Naive B cell (primary cell): ENCODE measurements at regions not wholly inside any gene's neighbourhood (a gene's known extent, or its start where the extent isn't known, plus 50 kb on each side); places are given as distances from the start of the nearest gene placed in this dataset.

Source experiments
- ATAC-seq, 2 donors: fragments of 150-1000 bp; cut with Tn5 transposase; 2 replicates each; pipeline ENCODE4 v1.10.0; 2021; ENCODE audit warnings: low read depth in 2 of 2, mild to moderate bottlenecking in 2 of 2, moderate library complexity in 2 of 2
- DNase-seq: peaks from one replicate; pipeline ENCODE4 v3.0.0; 2022
- H3K27ac Mint-ChIP-seq, 6 donors: one replicate each; pipeline ENCODE4 v1.8.0; 2020 to 2022; ENCODE audit warnings: mild to moderate bottlenecking in 6 of 6, mixed read lengths in 6 of 6, moderate library complexity in 5 of 6, inconsistent platforms in 2 of 6
- H3K27me3 Mint-ChIP-seq, 3 donors: one replicate each; pipeline ENCODE4 v1.8.0; 2021 to 2022; ENCODE audit warnings: mixed read lengths in 3 of 3, mild to moderate bottlenecking in 1 of 3
- H3K36me3 Mint-ChIP-seq, 2 donors: one replicate each; pipeline ENCODE4 v1.8.0; 2020 to 2022; ENCODE audit warnings: mixed read lengths in 2 of 2, inconsistent platforms in 1 of 2, mild to moderate bottlenecking in 1 of 2
- H3K4me1 Mint-ChIP-seq, 3 donors: one replicate each; pipeline ENCODE4 v1.8.0; 2020 to 2022; ENCODE audit warnings: mixed read lengths in 3 of 3, inconsistent platforms in 1 of 3, mild to moderate bottlenecking in 1 of 3, moderate library complexity in 1 of 3
- H3K4me3 Mint-ChIP-seq, 8 donors: one replicate each; pipeline ENCODE4 v1.8.0; 2020 to 2022; ENCODE audit warnings: mild to moderate bottlenecking in 8 of 8, mixed read lengths in 8 of 8, moderate library complexity in 8 of 8, inconsistent platforms in 2 of 8
- H3K9me3 Mint-ChIP-seq, 7 donors: one replicate each; pipeline ENCODE4 v1.8.0; 2020 to 2022; ENCODE audit warnings: mixed read lengths in 7 of 7, mild to moderate bottlenecking in 5 of 7, inconsistent platforms in 2 of 7, moderate library complexity in 1 of 7

DNA sequence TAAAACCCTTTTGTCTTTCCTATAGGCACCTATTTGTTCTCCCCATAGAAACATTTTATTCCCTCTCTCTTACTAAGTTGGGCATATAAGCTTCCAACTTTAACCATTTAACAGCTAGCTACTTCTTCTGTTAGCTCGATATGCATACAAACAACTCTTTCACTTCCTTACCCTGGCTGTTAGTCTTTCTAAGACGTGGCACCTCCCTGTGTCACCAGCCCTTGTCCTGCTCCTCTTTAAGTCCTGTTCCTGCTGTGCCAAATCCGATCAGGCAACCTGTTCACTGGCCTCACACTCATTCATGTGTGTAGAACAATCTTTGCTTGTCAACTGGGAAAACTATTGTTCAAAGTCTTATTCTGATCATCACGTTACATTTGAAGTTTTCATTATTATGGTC lies 1376.1 kb upstream of the TENM4 start:
- Mint-ChIP-seq H3K4me1 (peaks cover 8 to 16% (median 10%) of the 10 kb centered on the region in 3 donors), H3K36me3 (no peaks in the 10 kb centered on the region), H3K4me3 (peak overlapping the region in 4 of 8 donors; percentile 7 to 76 (median 44)), H3K27ac (peak overlapping the region in 2 of 6 donors; percentile 65 to 81), H3K27me3 (no peaks in the 10 kb centered on the region), H3K9me3 (no peaks in the 10 kb centered on the region)
- ATAC-seq (no peak), DNase-seq (no peak)

DNA sequence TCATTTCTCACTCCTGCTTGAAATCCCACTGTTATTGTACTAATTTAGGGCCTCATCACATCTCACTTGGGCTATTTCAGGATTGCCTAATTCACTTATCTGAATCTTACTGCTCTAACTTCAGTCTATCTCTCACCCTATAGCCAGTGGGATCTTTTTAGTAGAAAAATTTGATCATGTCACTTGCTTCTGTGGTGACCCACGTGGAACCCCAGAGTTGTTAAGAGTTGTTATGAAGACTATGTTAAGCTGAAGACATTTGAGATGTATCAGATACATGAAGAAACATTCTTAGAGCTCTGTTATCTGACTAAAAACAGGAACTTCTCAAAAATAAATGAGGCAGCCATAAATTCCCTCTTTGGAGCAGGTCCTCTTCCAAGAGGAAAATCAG lies 1375.6 kb upstream of the TENM4 start:
- no peak overlapping the region for H3K4me3 Mint-ChIP-seq
- ATAC-seq (peak in 1 of 2 donors; percentile 25), DNase-seq (no peak)
- peak overlapping the region in 2 of 6 donors; percentile 48 to 71 for H3K27ac Mint-ChIP-seq
- H3K27me3 Mint-ChIP-seq: no peaks in the 10 kb centered on the region
- no peaks in the 10 kb centered on the region for H3K9me3 Mint-ChIP-seq
- H3K4me1 Mint-ChIP-seq: peaks cover 8 to 16% (median 10%) of the 10 kb centered on the region in 3 donors
- H3K36me3 Mint-ChIP-seq: no peaks in the 10 kb centered on the region

DNA sequence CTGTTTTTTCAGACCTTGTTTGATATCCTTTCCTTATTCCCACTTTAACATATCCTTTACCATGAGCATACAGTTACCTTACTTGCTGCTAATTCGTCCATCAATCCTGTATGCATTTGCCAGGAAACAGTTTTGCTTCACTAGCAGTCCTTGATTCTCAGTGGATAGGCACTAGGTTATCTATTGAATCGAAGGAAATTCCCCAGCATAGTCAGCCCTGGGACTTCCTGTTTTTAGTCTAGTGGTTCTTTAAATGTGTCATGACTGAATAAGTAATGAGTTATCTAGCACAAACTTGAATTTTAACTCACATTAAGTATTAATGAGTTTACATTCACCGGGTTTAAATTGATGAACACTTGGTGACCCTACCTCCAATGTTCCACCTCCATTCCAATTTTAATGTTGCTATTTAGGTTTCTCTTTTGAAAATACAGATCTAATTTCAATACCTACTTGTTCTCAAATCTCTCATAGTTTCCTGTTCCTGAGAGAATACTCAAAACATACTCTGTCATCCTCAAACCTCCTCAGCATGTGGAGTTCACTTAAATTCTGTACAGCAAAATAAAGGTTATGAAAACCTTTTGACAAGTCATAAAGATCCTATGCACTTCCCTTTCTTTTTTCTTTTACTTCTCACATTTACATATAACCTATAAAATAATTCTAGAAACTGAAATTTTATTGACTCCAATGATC lies 1375.1 kb upstream of the TENM4 start:
- Mint-ChIP-seq H3K36me3 (no peaks in the 10 kb centered on the region), H3K4me1 (peaks cover 8 to 16% (median 10%) of the 10 kb centered on the region in 3 donors), H3K9me3 (peaks cover 0 to 2% (median 0%) of the 10 kb centered on the region in 7 donors), H3K27me3 (no peaks in the 10 kb centered on the region), H3K4me3 (peak overlapping the region in 2 of 8 donors; percentile 38 to 58), H3K27ac (peak overlapping the region in 4 of 6 donors; percentile 41 to 81 (median 60))
- DNase-seq (no peak), ATAC-seq (peak; percentile 61 to 64)

DNA sequence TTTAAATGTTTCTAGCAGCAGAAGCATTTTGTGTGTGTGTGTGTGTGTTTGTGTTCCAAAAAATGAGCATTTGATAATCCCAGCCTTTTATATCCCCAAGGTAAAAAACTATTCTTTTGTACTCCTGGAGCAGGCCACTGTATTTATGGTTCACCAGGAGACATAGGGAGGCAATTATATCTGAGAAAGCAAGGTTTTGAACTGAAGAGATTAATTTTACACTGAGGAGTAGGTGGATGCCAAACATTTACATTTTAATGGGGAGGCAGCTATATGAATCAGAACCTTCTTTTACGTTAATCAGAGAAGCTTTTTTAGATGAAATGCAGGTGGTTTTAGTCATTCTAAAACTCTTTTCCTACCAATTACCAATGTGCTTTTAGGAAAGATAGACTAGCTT lies 1374.0 kb upstream of the TENM4 start:
- ATAC-seq (no peak), DNase-seq (no peak)
- peaks cover 0 to 2% (median 0%) of the 10 kb centered on the region in 7 donors for H3K9me3 Mint-ChIP-seq
- H3K36me3 Mint-ChIP-seq: no peaks in the 10 kb centered on the region
- no peak overlapping the region for H3K4me3 Mint-ChIP-seq
- H3K27me3 Mint-ChIP-seq: no peaks in the 10 kb centered on the region
- H3K27ac Mint-ChIP-seq: no peak overlapping the region
- peaks cover 8 to 16% (median 10%) of the 10 kb centered on the region in 3 donors for H3K4me1 Mint-ChIP-seq

DNA sequence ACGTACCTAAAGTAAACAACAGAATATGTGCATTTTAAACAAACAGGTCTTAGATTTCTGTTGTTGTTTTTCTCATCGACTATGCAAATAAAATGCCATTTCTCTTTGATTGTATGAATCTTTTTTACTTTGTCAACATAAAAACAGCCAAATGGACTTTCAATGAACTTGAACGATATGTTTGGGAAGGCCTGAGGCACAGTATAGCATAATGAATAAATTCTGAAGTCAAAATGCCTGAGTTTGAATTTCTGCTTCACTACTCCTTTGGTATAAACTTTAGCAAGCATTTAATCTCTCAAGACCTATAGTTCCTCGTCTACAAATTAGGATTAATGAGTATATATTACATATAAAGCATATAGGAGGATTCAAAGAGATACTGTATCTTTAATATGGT lies 1369.9 kb upstream of the TENM4 start:
- Mint-ChIP-seq H3K4me1 (peaks cover 0 to 4% (median 3%) of the 10 kb centered on the region in 3 donors), H3K4me3 (no peak overlapping the region), H3K36me3 (no peaks in the 10 kb centered on the region), H3K27ac (no peak overlapping the region), H3K9me3 (peaks cover 0 to 2% (median 0%) of the 10 kb centered on the region in 7 donors), H3K27me3 (no peaks in the 10 kb centered on the region)
- DNase-seq (no peak), ATAC-seq (no peak)

DNA sequence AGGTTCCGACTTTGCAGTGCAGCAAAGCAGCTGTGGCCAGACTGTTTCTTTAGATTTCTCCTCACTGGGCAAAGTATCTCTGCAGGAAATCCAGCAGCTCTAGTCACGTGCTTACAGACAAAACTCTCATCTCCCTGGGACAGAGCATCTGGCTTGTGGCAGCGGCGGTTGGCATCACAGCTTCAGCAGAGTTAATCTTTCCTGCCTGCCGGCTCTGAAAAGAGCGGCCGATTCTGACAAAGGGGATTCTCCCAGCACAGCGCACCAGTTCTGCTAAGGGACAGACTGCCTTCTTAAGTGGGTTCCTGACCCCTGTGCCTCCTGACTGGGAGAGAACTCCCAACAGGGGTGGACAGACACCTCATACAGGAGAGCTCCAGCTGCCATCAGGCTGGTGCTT lies 1357.3 kb upstream of the TENM4 start:
- no peak overlapping the region for H3K4me3 Mint-ChIP-seq
- no peak for ATAC-seq

DNA sequence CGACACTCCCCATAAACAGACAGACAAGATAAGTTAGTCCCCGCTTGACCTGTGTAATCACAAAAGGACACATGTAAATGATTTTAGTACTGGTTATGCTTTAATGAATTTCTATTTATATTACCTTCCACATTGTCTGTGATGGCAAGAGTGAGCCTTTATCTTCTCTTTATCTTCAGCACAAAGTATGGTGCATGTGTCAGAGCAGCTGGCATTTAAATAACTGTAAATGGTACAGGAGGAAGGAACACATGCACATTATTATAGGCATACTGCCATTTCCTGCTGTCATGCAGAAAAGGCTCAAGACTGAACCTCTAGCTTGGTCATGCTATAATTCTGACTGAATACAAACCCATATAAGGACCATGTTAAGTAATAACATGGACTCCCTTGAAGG lies 1342.7 kb upstream of the TENM4 start:
- H3K36me3 Mint-ChIP-seq: no peaks in the 10 kb centered on the region
- H3K4me3 Mint-ChIP-seq: no peak overlapping the region
- DNase-seq (no peak), ATAC-seq (no peak)
- H3K27me3 Mint-ChIP-seq: no peaks in the 10 kb centered on the region
- no peaks in the 10 kb centered on the region for H3K4me1 Mint-ChIP-seq
- no peak overlapping the region for H3K27ac Mint-ChIP-seq
- peaks cover 0 to 9% (median 4%) of the 10 kb centered on the region in 7 donors for H3K9me3 Mint-ChIP-seq

More for the DNA sequence above, 1357.3 kb upstream of the TENM4 start:
- Mint-ChIP-seq H3K36me3 (no peaks in the 10 kb centered on the region), H3K27me3 (no peaks in the 10 kb centered on the region), H3K27ac (no peak overlapping the region), H3K9me3 (peaks cover 3 to 26% (median 14%) of the 10 kb centered on the region in 7 donors), H3K4me1 (no peaks in the 10 kb centered on the region)
- no peak for DNase-seq

DNA sequence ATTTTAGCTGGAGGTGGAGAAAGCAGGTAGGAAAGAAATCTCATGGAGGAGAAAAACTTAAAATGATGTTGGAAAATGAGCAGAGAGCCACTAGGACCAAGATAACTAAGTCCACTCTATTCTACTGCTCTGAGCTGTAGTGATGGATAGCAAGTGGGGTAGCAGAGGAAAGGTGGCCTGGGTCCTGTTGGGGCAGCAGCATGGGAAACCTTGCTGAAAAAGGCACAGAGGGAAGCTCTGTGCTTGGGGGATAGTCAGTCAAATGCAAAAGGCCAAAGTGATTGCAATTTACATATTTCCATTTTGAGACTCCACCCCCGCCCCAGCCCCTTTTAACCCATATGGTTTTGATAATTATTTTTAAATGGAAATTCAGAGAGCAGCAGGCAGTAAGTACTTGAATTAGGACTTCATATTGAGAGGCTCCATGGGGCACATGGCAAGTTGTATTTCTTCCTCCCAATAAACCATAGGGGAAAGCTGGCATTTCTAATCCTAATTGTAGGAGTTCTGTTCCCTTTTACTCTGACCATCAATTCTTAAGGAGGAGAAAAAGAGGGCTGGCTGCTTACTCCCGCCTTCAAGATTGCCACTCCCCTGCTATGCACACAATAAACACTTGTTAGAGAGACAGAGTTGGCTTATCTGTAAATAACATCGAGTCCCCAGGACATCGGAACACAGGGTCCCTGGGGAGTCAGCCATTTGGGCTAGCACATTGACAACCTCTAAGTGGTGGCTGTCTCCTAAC lies 1341.5 kb upstream of the TENM4 start:
- no peak for DNase-seq
- Mint-ChIP-seq H3K4me3 (no peak overlapping the region), H3K4me1 (no peaks in the 10 kb centered on the region), H3K27me3 (no peaks in the 10 kb centered on the region), H3K9me3 (peaks cover 0 to 9% (median 2%) of the 10 kb centered on the region in 7 donors), H3K36me3 (no peaks in the 10 kb centered on the region), H3K27ac (no peak overlapping the region)
- no peak for ATAC-seq

DNA sequence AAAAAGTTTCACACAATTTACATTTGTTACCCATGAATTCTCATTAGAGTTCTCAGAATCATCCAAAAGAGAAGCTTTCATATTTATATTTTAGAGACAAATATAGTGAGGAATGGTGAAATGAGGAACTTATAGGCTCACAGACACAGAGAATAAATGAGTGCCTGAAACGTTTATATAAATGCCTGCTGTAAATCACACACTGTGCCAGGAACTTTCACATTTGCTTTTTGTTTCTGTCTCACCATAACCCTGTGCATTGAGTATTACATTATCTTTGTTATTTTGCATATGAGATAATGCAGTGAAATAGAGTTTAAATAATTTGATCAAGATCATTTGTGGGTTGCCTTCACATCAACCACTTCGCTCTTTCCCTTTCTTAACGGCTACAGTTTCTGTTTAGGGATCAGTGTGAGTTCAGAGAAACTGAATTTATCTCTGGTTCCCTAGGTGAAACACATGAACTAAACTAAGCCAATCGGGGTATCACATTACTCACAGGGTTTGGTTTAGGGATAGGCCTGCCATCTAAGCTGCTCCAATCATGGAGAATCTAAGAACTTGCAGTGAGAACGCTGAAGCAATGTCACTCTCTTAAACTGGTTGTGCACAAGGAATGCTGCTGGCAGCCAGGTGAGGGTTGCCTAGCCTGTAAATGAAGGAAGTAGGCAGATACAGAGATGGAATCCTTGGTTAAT lies 1339.2 kb upstream of the TENM4 start:
- ATAC-seq (no peak), DNase-seq (no peak)
- peaks cover 0 to 6% (median 3%) of the 10 kb centered on the region in 7 donors for H3K9me3 Mint-ChIP-seq
- no peaks in the 10 kb centered on the region for H3K36me3 Mint-ChIP-seq
- no peaks in the 10 kb centered on the region for H3K4me1 Mint-ChIP-seq
- H3K27ac Mint-ChIP-seq: no peak overlapping the region
- no peak overlapping the region for H3K4me3 Mint-ChIP-seq
- H3K27me3 Mint-ChIP-seq: no peaks in the 10 kb centered on the region

DNA sequence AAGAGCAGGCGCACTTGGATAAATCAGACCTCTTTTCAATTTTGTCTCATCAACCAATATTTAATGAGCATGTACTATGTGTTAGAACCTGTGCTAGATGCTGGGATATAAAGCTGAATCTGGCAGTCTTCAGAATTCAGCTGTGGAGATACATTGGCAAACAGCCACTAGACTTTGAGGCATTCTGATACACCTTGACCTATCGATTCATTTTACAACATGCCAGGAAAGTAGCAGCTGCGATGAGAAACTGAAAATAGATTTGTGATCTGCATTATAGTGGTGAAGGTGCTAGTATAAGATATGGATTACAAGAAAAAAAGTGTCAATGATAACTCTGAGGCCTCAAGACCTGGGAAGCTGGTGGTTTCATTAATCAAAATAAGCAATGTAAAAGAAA lies 1338.1 kb upstream of the TENM4 start:
- H3K27ac Mint-ChIP-seq: no peak overlapping the region
- no peak for DNase-seq
- no peaks in the 10 kb centered on the region for H3K36me3 Mint-ChIP-seq
- no peak for ATAC-seq
- no peaks in the 10 kb centered on the region for H3K27me3 Mint-ChIP-seq
- H3K4me1 Mint-ChIP-seq: no peaks in the 10 kb centered on the region
- no peak overlapping the region for H3K4me3 Mint-ChIP-seq
- H3K9me3 Mint-ChIP-seq: peaks cover 0 to 7% (median 3%) of the 10 kb centered on the region in 7 donors

DNA sequence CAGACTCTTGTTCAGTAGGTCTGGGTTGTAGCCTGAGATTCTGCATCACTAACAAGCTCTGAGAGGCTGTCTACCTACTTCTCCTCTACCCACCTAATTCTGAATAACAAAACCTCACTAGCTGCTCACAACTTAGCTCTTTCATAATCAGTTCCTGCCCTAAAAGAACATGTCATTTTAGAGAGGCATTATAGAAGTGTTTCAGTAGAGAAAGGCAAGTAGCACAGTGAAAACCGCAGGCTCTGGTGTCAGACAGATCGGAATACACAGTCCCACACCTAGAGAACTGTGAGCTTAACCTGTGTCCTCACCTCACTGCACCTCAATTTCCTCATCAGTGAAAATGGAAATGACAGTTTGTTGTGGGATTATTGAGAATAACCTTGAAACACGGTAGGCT lies 1337.6 kb upstream of the TENM4 start:
- ATAC-seq: no peak
- Mint-ChIP-seq H3K4me3 (no peak overlapping the region), H3K27ac (no peak overlapping the region), H3K4me1 (no peaks in the 10 kb centered on the region), H3K27me3 (no peaks in the 10 kb centered on the region), H3K36me3 (no peaks in the 10 kb centered on the region), H3K9me3 (peaks cover 0 to 7% (median 3%) of the 10 kb centered on the region in 7 donors)
- no peak for DNase-seq

DNA sequence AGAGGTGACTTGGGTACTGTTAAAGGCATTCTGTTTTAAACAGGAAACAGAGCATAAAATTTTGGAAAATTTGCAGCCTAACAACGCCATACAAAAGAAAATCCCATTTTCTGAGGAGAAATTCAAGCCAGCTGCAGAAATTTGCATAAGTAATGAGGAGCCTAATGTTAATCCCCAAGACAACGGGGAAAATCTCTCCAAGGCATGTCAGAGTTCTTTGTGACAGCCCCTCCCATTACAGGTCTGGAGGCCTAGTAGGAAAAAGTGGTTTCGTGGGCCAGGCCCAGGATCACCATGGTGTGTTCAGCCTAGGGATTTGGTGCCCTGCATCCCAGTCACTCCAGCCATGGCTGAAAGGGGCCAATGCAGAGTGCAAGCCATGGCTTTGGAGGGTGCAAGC lies 1333.1 kb upstream of the TENM4 start:
- DNase-seq (no peak), ATAC-seq (no peak)
- Mint-ChIP-seq H3K27ac (no peak overlapping the region), H3K27me3 (no peaks in the 10 kb centered on the region), H3K9me3 (peaks cover 0 to 9% (median 3%) of the 10 kb centered on the region in 7 donors), H3K4me1 (no peaks in the 10 kb centered on the region), H3K4me3 (no peak overlapping the region), H3K36me3 (no peaks in the 10 kb centered on the region)

DNA sequence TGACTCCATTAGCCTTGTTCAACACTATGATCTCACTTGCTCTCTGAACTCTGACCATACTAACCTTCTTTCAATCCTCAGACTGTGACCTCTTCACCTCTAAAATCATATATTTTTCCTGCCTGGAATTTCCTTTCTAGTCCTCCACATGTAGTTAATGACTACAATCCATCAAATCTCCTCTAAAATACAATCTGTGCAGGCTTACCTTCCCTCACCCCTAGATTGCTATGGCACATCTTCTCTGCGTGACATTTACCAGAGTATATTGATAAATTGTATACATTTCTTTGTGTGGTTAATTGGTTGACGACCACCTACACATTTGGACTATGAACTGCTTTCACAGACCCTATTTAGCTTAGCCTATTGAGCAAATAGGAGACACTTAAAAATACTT lies 1330.2 kb upstream of the TENM4 start:
- Mint-ChIP-seq H3K4me3 (no peak overlapping the region), H3K36me3 (no peaks in the 10 kb centered on the region), H3K27ac (no peak overlapping the region), H3K4me1 (no peaks in the 10 kb centered on the region), H3K9me3 (peaks cover 0 to 9% (median 2%) of the 10 kb centered on the region in 7 donors), H3K27me3 (no peaks in the 10 kb centered on the region)
- ATAC-seq (no peak), DNase-seq (no peak)
